Endodermal cell (in vitro differentiated cells): ENCODE measurements at regions not wholly inside any gene's neighbourhood (a gene's known extent, or its start where the extent isn't known, plus 50 kb on each side); places are given as distances from the start of the nearest gene placed in this dataset.

Experiments
- DNase-seq: peaks from one replicate; pipeline ENCODE4 v3.0.0-alpha.2; 2017
- H3K27ac ChIP-seq: 2 replicates; pipeline ENCODE4 v1.5.1; 2013; ENCODE audit warnings: mild to moderate bottlenecking, low read depth, low read length, moderate library complexity
- H3K27me3 ChIP-seq: 2 replicates; pipeline ENCODE4 v1.6.1; 2013; ENCODE audit warnings: mild to moderate bottlenecking, low read length, moderate library complexity; ENCODE audit not compliant: insufficient read depth, control insufficient read depth, poor library complexity, severe bottlenecking
- H3K36me3 ChIP-seq: 2 replicates; pipeline ENCODE4 v1.7.0; 2013; ENCODE audit warnings: mild to moderate bottlenecking, low read length, moderate library complexity; ENCODE audit not compliant: control insufficient read depth, insufficient read depth
- H3K4me1 ChIP-seq: one replicate; pipeline ENCODE4 v1.7.0; 2013; ENCODE audit warnings: low read length; ENCODE audit not compliant: control insufficient read depth, insufficient read depth
- H3K4me3 ChIP-seq: 2 replicates; pipeline ENCODE4 v1.5.1; 2013; ENCODE audit warnings: mild to moderate bottlenecking, low read length, moderate library complexity
- H3K9ac ChIP-seq: 2 replicates; pipeline ENCODE4 v1.6.1; 2013; ENCODE audit warnings: mild to moderate bottlenecking, low read length, moderate library complexity; ENCODE audit not compliant: poor library complexity, severe bottlenecking; ENCODE audit errors: extremely low read depth
- H3K9me3 ChIP-seq: 2 replicates; pipeline ENCODE4 v1.6.1; 2013; ENCODE audit warnings: mild to moderate bottlenecking, low read length, moderate library complexity; ENCODE audit not compliant: control insufficient read depth
- H3K27ac Mint-ChIP-seq: 2 replicates; pipeline ENCODE4 v1.8.0; 2020; ENCODE audit warnings: mixed read lengths
- H3K27me3 Mint-ChIP-seq: 2 replicates; pipeline ENCODE4 v1.8.0; 2021; ENCODE audit warnings: mild to moderate bottlenecking, mixed read lengths; ENCODE audit not compliant: insufficient read depth
- H3K36me3 Mint-ChIP-seq: 2 replicates; pipeline ENCODE4 v1.8.0; 2020; ENCODE audit warnings: low read depth, mixed read lengths
- H3K4me1 Mint-ChIP-seq: 2 replicates; pipeline ENCODE4 v1.8.0; 2020; ENCODE audit warnings: mixed read lengths
- H3K4me3 Mint-ChIP-seq: 2 replicates; pipeline ENCODE4 v1.8.0; 2020; ENCODE audit warnings: mild to moderate bottlenecking, moderate library complexity, mixed read lengths
- H3K9me3 Mint-ChIP-seq: 2 replicates; pipeline ENCODE4 v1.8.0; 2020; ENCODE audit warnings: mild to moderate bottlenecking, mixed read lengths
- CTCF ChIP-seq: fragments of 200-600 bp; sonication (generic); conservative IDR thresholded peaks from 2 replicates; pipeline ENCODE4 v1.5.0; 2021; ENCODE audit warnings: antibody characterized with exemption, mild to moderate bottlenecking
- WGBS, 2 experiments: methylation state at CpG; one replicate each; pipeline versions ENCODE4 v1.1.5 to v1.1.7; 2013; ENCODE audit warnings: missing lambda C conversion rate in 2 of 2, mixed read lengths in 1 of 2; ENCODE audit not compliant: insufficient coverage in 1 of 2, insufficient read length in 1 of 2; 5-methylcytosine and 5-hydroxymethylcytosine counted together

GRCh38 chr3:176914764-176915163 is 282.5 kb downstream of the TBL1XR1 start:
- no peak overlapping the region for H3K9ac ChIP-seq
- no peak for DNase-seq
- Mint-ChIP-seq H3K27ac (no peak overlapping the region), H3K4me1 (peaks cover 22% of the 10 kb centered on the region), H3K27me3 (no peaks in the 10 kb centered on the region), H3K36me3 (no peaks in the 10 kb centered on the region), H3K4me3 (no peak overlapping the region), H3K9me3 (no peaks in the 10 kb centered on the region)
- no peak overlapping the region for H3K27ac ChIP-seq
- H3K4me3 ChIP-seq, result no peak overlapping the region
- WGBS, 2 experiments, result 95% methylated on average over 1 of the region's 1 CpG; no CpG with 5 or more reads in 1 of the 2 experiments
- H3K9me3 ChIP-seq, result no peaks in the 10 kb centered on the region
- no peaks in the 10 kb centered on the region for H3K27me3 ChIP-seq
- H3K36me3 ChIP-seq, result no peaks in the 10 kb centered on the region
- TF ChIP-seq CTCF, result no peak
- peaks cover 8% of the 10 kb centered on the region for H3K4me1 ChIP-seq

GRCh38 chr3:176911579-176911978 is 285.7 kb downstream of the TBL1XR1 start:
- H3K9me3 ChIP-seq, result no peaks in the 10 kb centered on the region
- no peaks in the 10 kb centered on the region for H3K9me3 Mint-ChIP-seq
- H3K4me3 Mint-ChIP-seq, result no peak overlapping the region
- H3K27ac ChIP-seq, result no peak overlapping the region
- peaks cover 6% of the 10 kb centered on the region for H3K4me1 ChIP-seq
- DNase-seq, result no peak
- no peak for TF ChIP-seq CTCF
- 93% methylated on average over 1 of the region's 1 CpG; no CpG with 5 or more reads in 1 of the 2 experiments for WGBS, 2 experiments
- peaks cover 7% of the 10 kb centered on the region for H3K4me1 Mint-ChIP-seq
- no peak overlapping the region for H3K27ac Mint-ChIP-seq
- no peaks in the 10 kb centered on the region for H3K36me3 Mint-ChIP-seq
- H3K9ac ChIP-seq, result no peak overlapping the region
- H3K4me3 ChIP-seq, result no peak overlapping the region
- H3K36me3 ChIP-seq, result no peaks in the 10 kb centered on the region
- H3K27me3 ChIP-seq, result no peaks in the 10 kb centered on the region
- H3K27me3 Mint-ChIP-seq, result no peaks in the 10 kb centered on the region

DNA sequence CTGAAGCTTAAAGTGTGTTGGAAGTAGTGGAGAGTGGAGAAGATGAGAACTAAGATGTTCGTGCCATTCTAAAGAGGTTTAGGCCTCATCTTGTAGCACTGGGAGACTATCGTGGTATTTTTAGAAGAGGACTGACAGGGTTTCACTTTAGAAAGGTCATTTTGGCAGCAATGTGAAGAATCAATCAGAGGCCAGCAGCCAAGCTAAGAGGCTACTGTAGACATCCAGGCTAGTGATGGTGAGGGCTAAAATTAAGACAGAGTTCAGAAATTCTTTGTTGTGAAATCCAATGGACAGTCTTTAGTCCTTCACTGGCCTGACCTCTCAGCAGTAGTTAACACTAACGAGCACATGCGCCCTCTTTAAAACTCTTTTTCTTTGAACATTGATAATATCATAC is 288.2 kb downstream of the TBL1XR1 start:
- Mint-ChIP-seq H3K9me3 (peaks cover 3% of the 10 kb centered on the region), H3K27me3 (no peaks in the 10 kb centered on the region), H3K27ac (no peak overlapping the region), H3K4me3 (no peak overlapping the region), H3K4me1 (no peaks in the 10 kb centered on the region), H3K36me3 (no peaks in the 10 kb centered on the region)
- H3K27me3 ChIP-seq, result no peaks in the 10 kb centered on the region
- no peaks in the 10 kb centered on the region for H3K4me1 ChIP-seq
- no peak overlapping the region for H3K27ac ChIP-seq
- H3K36me3 ChIP-seq, result no peaks in the 10 kb centered on the region
- no peak overlapping the region for H3K4me3 ChIP-seq
- peaks cover 8% of the 10 kb centered on the region for H3K9me3 ChIP-seq
- no peak overlapping the region for H3K9ac ChIP-seq
- TF ChIP-seq CTCF, result no peak
- no peak for DNase-seq
- WGBS, 2 experiments, result 90 to 92% methylated on average over 3 to 4 of the region's 4 CpGs
